Keratinocyte (primary cell): ENCODE measurements at regions not wholly inside any gene's neighbourhood (a gene's known extent, or its start where the extent isn't known, plus 50 kb on each side); places are given as distances from the start of the nearest gene placed in this dataset.

Experiments used
- DNase-seq: peaks from one replicate; pipeline ENCODE4 v3.0.0-alpha.2; 2011; ENCODE audit warnings: low read depth, missing footprints, low spot score
- FAIRE-seq: peaks from 2 replicates; lab custom pipeline; 2011; peaks lifted over from hg19 to GRCh38; lab: Jason Lieb, UNC
- H2AFZ ChIP-seq: 2 replicates; pipeline ENCODE4 v1.6.0; 2012; ENCODE audit warnings: low read length, control low read depth, inconsistent platforms; ENCODE audit not compliant: control insufficient read depth
- H3K27ac ChIP-seq: 2 replicates; pipeline ENCODE4 v1.5.1; 2011; ENCODE audit warnings: low read length; ENCODE audit not compliant: control insufficient read depth, insufficient read depth
- H3K27me3 ChIP-seq: 3 replicates; pipeline ENCODE4 v1.6.0; 2011; ENCODE audit warnings: low read length; ENCODE audit not compliant: control insufficient read depth, insufficient read depth; ENCODE audit errors: extremely low read depth
- H3K36me3 ChIP-seq, 2 experiments: 2 replicates in 1 of 2; 3 replicates in 1 of 2; pipeline ENCODE4 v1.5.1; 2011; ENCODE audit warnings: low read length in 2 of 2, mild to moderate bottlenecking in 1 of 2; ENCODE audit not compliant: control insufficient read depth in 2 of 2, insufficient read depth in 2 of 2; ENCODE audit errors: extremely low read depth in 1 of 2
- H3K4me1 ChIP-seq: 3 replicates; pipeline ENCODE4 v1.5.1; 2011; ENCODE audit warnings: low read length; ENCODE audit not compliant: control insufficient read depth, insufficient read depth; ENCODE audit errors: extremely low read depth
- H3K4me2 ChIP-seq: 3 replicates; pipeline ENCODE4 v1.6.0; 2011; ENCODE audit warnings: low read depth, low read length; ENCODE audit not compliant: control insufficient read depth, insufficient read depth; ENCODE audit errors: extremely low read depth
- H3K4me3 ChIP-seq, 3 experiments: fragments of 200-600 bp in 1 of 3; sonication (generic) in 1 of 3; 2 replicates in 2 of 3; 3 replicates in 1 of 3; pipeline ENCODE4 v1.5.1; 2011 to 2016; ENCODE audit warnings: low read length in 3 of 3, mild to moderate bottlenecking in 3 of 3, control low read depth in 2 of 3, inconsistent platforms in 1 of 3, low read depth in 1 of 3, mixed read lengths in 1 of 3, mixed run types in 1 of 3, moderate library complexity in 1 of 3; ENCODE audit not compliant: control insufficient read depth in 2 of 3, insufficient read depth in 2 of 3; ENCODE audit errors: extremely low read depth in 1 of 3
- H3K79me2 ChIP-seq: 2 replicates; pipeline ENCODE4 v1.6.0; 2012; ENCODE audit warnings: low read length; ENCODE audit not compliant: control insufficient read depth, insufficient read depth
- H3K9ac ChIP-seq: 3 replicates; pipeline ENCODE4 v1.6.0; 2011; ENCODE audit warnings: low read length; ENCODE audit not compliant: control insufficient read depth, insufficient read depth; ENCODE audit errors: extremely low read depth
- H3K9me1 ChIP-seq: 3 replicates; pipeline ENCODE4 v1.6.0; 2011; ENCODE audit warnings: low read length; ENCODE audit not compliant: control insufficient read depth, insufficient read depth; ENCODE audit errors: extremely low read depth
- H3K9me3 ChIP-seq: 2 replicates; pipeline ENCODE4 v1.5.1; 2012; ENCODE audit warnings: low read depth, low read length; ENCODE audit not compliant: control insufficient read depth
- H4K20me1 ChIP-seq: 3 replicates; pipeline ENCODE4 v1.6.0; 2011; ENCODE audit warnings: low read length; ENCODE audit not compliant: control insufficient read depth, insufficient read depth; ENCODE audit errors: extremely low read depth
- EZH2 ChIP-seq: IDR thresholded peaks from one replicate; pipeline ENCODE4 v1.6.1; 2012; ENCODE audit warnings: inconsistent platforms, mild to moderate bottlenecking, low read length, moderate library complexity
- dilution Hi-C: fragments of 300-500 bp; cut with MboI; formaldehyde crosslinking; loops from one replicate; pipeline ENCODE4 v1.7.0; 2020; ENCODE audit warnings: low sequenced_read_pairs; ENCODE audit not compliant: extremely low pct_ligation_motif_present
- TF ChIP-seq, protein P1 (sequence below), 3 experiments: IDR thresholded peaks in 1 of 3; conservative IDR thresholded peaks in 1 of 3; optimal IDR thresholded peaks in 1 of 3; 2 replicates in 2 of 3; 3 replicates in 1 of 3; pipeline versions ENCODE3 to v1.5.1; 2011; ENCODE audit warnings: low read length in 3 of 3, mild to moderate bottlenecking in 3 of 3, moderate library complexity in 2 of 3, control low read depth in 1 of 3, inconsistent platforms in 1 of 3; ENCODE audit not compliant: insufficient read depth in 2 of 3; ENCODE audit errors: extremely low read depth in 1 of 3

- no peak for FAIRE-seq
- Histone ChIP-seq H3K9ac (no peak overlapping the region), H2AFZ (no peak overlapping the region), H3K79me2 (no peaks in the 10 kb centered on the region), H4K20me1 (no peaks in the 10 kb centered on the region), H3K9me3 (no peaks in the 10 kb centered on the region), H3K9me1 (no peaks in the 10 kb centered on the region), H3K27me3 (no peaks in the 10 kb centered on the region), H3K27ac (no peak overlapping the region), H3K4me3 (no peak overlapping the region), H3K4me1 (peaks cover 17% of the 10 kb centered on the region), H3K36me3 (no peaks in the 10 kb centered on the region), H3K4me2 (no peak overlapping the region)
- DNase-seq: no peak
- TF ChIP-seq, protein P1, sequence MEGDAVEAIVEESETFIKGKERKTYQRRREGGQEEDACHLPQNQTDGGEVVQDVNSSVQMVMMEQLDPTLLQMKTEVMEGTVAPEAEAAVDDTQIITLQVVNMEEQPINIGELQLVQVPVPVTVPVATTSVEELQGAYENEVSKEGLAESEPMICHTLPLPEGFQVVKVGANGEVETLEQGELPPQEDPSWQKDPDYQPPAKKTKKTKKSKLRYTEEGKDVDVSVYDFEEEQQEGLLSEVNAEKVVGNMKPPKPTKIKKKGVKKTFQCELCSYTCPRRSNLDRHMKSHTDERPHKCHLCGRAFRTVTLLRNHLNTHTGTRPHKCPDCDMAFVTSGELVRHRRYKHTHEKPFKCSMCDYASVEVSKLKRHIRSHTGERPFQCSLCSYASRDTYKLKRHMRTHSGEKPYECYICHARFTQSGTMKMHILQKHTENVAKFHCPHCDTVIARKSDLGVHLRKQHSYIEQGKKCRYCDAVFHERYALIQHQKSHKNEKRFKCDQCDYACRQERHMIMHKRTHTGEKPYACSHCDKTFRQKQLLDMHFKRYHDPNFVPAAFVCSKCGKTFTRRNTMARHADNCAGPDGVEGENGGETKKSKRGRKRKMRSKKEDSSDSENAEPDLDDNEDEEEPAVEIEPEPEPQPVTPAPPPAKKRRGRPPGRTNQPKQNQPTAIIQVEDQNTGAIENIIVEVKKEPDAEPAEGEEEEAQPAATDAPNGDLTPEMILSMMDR (optimal IDR thresholded peaks at IDR 0.05 in 1 of 3, IDR thresholded peaks at IDR 0.05 in 1 of 3, conservative IDR thresholded peaks at IDR 0.05 in 1 of 3; ENCODE audit: extremely low read depth in 1 of 3, insufficient read depth in 2 of 3, low read length in 3 of 3): no peak
- TF ChIP-seq EZH2: no peak
- dilution Hi-C loops: no loop called here
Observed at GRCh38 chr1:185435696-185436379, 118.8 kb upstream of the IVNS1ABP start.

DNA sequence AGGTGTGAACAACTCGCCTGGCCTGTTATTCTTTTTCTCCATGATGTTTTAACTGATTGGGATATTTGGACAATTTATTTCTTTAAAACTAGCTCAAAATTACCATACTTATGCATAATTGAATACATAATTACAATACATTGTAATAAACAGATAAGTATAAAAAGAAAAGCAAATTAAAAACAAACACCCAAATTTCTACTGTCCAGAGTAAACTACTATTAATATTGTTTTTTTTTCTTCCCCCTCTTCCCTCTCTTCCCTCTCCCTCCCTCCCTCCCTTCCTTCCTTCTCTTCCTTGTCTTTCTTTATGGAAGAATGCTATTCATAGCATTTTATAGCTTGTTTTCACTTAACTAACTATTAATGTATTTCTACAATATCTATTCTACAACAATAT is 117.7 kb upstream of the IVNS1ABP start:
- Histone ChIP-seq H3K4me2 (no peak overlapping the region), H3K4me3 (no peak overlapping the region), H4K20me1 (no peaks in the 10 kb centered on the region), H3K9ac (no peak overlapping the region), H3K9me1 (no peaks in the 10 kb centered on the region), H3K79me2 (no peaks in the 10 kb centered on the region), H3K27ac (no peak overlapping the region), H3K4me1 (peaks cover 9% of the 10 kb centered on the region), H3K36me3 (no peaks in the 10 kb centered on the region), H2AFZ (no peak overlapping the region), H3K9me3 (no peaks in the 10 kb centered on the region), H3K27me3 (no peaks in the 10 kb centered on the region)
- FAIRE-seq (no peak), DNase-seq (no peak)
- TF ChIP-seq EZH2: no peak
- TF ChIP-seq, protein P1 (optimal IDR thresholded peaks at IDR 0.05 in 1 of 3, IDR thresholded peaks at IDR 0.05 in 1 of 3, conservative IDR thresholded peaks at IDR 0.05 in 1 of 3; ENCODE audit: extremely low read depth in 1 of 3, insufficient read depth in 2 of 3, low read length in 3 of 3): no peak
- dilution Hi-C loops: no loop called here
